ENCODE measurements at regions not wholly inside any gene's neighbourhood (a gene's known extent, or its start where the extent isn't known, plus 50 kb on each side); places are given as distances from the start of the nearest gene placed in this dataset.

DNA sequence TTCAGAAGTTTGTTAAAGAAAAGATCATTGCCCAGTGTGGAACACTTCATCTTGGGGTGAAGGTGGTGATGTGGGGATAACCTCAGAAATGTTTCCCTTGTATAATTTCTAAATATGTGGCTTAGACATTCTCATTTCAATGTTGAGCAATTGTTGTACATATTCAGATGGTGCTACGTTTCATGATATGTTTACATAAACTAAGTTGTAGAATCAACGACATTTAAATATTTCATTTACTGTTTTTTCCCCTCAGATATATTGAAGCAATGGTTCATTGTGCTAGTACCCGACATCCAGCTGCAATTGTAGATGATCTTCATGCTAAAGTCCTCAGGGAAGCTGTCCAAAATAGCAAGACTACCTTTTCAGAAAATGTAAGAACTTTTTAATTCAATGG, 92.6 kb downstream of the BLTP1 start:
- TF ChIP-seq, protein P1, sequence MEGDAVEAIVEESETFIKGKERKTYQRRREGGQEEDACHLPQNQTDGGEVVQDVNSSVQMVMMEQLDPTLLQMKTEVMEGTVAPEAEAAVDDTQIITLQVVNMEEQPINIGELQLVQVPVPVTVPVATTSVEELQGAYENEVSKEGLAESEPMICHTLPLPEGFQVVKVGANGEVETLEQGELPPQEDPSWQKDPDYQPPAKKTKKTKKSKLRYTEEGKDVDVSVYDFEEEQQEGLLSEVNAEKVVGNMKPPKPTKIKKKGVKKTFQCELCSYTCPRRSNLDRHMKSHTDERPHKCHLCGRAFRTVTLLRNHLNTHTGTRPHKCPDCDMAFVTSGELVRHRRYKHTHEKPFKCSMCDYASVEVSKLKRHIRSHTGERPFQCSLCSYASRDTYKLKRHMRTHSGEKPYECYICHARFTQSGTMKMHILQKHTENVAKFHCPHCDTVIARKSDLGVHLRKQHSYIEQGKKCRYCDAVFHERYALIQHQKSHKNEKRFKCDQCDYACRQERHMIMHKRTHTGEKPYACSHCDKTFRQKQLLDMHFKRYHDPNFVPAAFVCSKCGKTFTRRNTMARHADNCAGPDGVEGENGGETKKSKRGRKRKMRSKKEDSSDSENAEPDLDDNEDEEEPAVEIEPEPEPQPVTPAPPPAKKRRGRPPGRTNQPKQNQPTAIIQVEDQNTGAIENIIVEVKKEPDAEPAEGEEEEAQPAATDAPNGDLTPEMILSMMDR (IDR thresholded peaks at IDR 0.05; ENCODE audit: borderline replicate concordance, extremely low read depth, low read length, poor library complexity, severe bottlenecking), result no peak
- no peak for TF ChIP-seq EZH2 (IDR thresholded peaks at IDR 0.05; ENCODE audit: borderline replicate concordance, low read depth, low read length, severe bottlenecking)

Measured in DND-41 (cell line).